ENCODE measurements at regions not wholly inside any gene's neighbourhood (a gene's known extent, or its start where the extent isn't known, plus 50 kb on each side); places are given as distances from the start of the nearest gene placed in this dataset.

DNA sequence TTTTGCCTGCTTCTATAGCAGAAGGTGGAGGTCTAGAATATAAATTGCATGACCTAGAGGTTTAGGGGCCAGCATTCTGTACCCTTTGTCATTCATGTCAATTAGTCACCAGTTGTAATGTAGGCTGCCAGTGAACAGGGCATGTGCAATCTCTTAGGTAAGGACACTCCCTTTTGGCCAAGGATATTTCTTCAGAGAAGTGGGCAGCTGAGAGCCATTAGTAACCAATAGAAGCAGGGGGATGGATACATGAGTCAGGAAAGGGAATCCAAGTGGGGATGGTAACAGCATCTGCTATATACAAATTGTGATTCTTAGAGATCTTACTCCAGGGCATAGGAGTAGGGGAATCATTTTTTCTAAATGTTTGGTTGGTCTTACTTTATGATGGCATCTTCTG is 494.2 kb upstream of the JAG1 start:
- H2BK120ac ChIP-seq (ENCODE audit: low read depth, low read length): no peak overlapping the region

DNA sequence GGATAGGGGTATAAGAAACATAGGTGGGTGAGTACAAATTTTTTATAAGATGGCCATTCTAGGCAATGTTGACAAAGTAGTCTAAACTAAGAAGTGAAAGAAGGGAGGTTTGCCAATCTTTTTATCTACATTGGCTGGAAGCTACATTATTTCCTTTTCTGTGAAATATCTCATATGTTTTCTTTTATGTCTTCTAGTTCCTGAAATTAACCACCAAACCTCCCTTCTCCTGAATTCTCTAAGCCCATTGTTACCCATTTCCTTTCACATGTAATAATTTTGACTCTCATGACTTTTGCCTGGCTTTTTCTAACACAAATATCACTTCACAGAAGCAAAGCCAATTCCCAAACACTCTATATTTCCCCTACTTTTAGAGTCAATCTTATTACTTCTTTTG is 496.2 kb upstream of the JAG1 start:
- Histone ChIP-seq H3K18ac (ENCODE audit: low read length) (no peak overlapping the region), H2BK12ac (ENCODE audit: low read length) (no peak overlapping the region), H4K8ac (ENCODE audit: low read depth, low read length) (no peak overlapping the region), H2AFZ (ENCODE audit: low read length) (no peak overlapping the region), H4K91ac (ENCODE audit: low read depth, low read length, poor library complexity) (no peak overlapping the region), H3K4ac (ENCODE audit: low read length) (no peak overlapping the region), H3K23ac (ENCODE audit: low read depth, low read length, poor library complexity) (no peak overlapping the region), H2AK5ac (ENCODE audit: low read depth, low read length) (no peak overlapping the region), H3K9ac (ENCODE audit: low read depth, low read length, poor library complexity) (no peak overlapping the region), H3K9me3 (replicated peaks in 1 of 2; ENCODE audit: control insufficient read depth in 2 of 2, insufficient read depth in 1 of 2, low read depth in 1 of 2, low read length in 2 of 2) (no peaks in the 10 kb centered on the region), H3K36me3 (replicated peaks in 1 of 2; ENCODE audit: control insufficient read depth in 2 of 2, insufficient read depth in 2 of 2, low read length in 2 of 2) (no peaks in the 10 kb centered on the region), H3K27ac (replicated peaks; ENCODE audit: low read length) (no peak overlapping the region), H2BK5ac (ENCODE audit: low read length) (no peak overlapping the region), H3K4me2 (ENCODE audit: insufficient read depth, low read length, poor library complexity, severe bottlenecking) (no peak overlapping the region), H3K4me3 (ENCODE audit: low read length in 2 of 2) (no peak overlapping the region), H3K79me1 (ENCODE audit: low read depth, low read length) (no peaks in the 10 kb centered on the region), H3K27me3 (ENCODE audit: control insufficient read depth in 3 of 3, insufficient read depth in 3 of 3, low read depth in 1 of 3, low read length in 3 of 3) (no peaks in the 10 kb centered on the region), H3K14ac (ENCODE audit: low read length) (no peak overlapping the region), H2BK120ac (ENCODE audit: low read depth, low read length) (no peak overlapping the region), H2BK15ac (ENCODE audit: low read length) (no peak overlapping the region), H3K4me1 (ENCODE audit: control insufficient read depth in 2 of 2, insufficient read depth in 1 of 2, low read depth in 1 of 2, low read length in 2 of 2) (no peaks in the 10 kb centered on the region)
- DNase-seq (ENCODE audit: low spot score): no peak

More for the DNA sequence above, 494.2 kb upstream of the JAG1 start:
- Histone ChIP-seq H3K79me1 (ENCODE audit: low read depth, low read length) (no peaks in the 10 kb centered on the region), H2AK5ac (ENCODE audit: low read depth, low read length) (no peak overlapping the region), H2BK15ac (ENCODE audit: low read length) (no peak overlapping the region), H3K36me3 (replicated peaks in 1 of 2; ENCODE audit: control insufficient read depth in 2 of 2, insufficient read depth in 2 of 2, low read length in 2 of 2) (no peaks in the 10 kb centered on the region), H3K23ac (ENCODE audit: low read depth, low read length, poor library complexity) (no peak overlapping the region), H2AFZ (ENCODE audit: low read length) (no peak overlapping the region), H4K91ac (ENCODE audit: low read depth, low read length, poor library complexity) (no peak overlapping the region), H3K9me3 (replicated peaks in 1 of 2; ENCODE audit: control insufficient read depth in 2 of 2, insufficient read depth in 1 of 2, low read depth in 1 of 2, low read length in 2 of 2) (no peaks in the 10 kb centered on the region), H2BK5ac (ENCODE audit: low read length) (no peak overlapping the region), H3K4me1 (ENCODE audit: control insufficient read depth in 2 of 2, insufficient read depth in 1 of 2, low read depth in 1 of 2, low read length in 2 of 2) (no peaks in the 10 kb centered on the region), H3K18ac (ENCODE audit: low read length) (no peak overlapping the region), H3K27me3 (ENCODE audit: control insufficient read depth in 3 of 3, insufficient read depth in 3 of 3, low read depth in 1 of 3, low read length in 3 of 3) (no peaks in the 10 kb centered on the region), H3K4me2 (ENCODE audit: insufficient read depth, low read length, poor library complexity, severe bottlenecking) (no peak overlapping the region), H3K9ac (ENCODE audit: low read depth, low read length, poor library complexity) (no peak overlapping the region), H3K27ac (replicated peaks; ENCODE audit: low read length) (no peak overlapping the region), H4K8ac (ENCODE audit: low read depth, low read length) (no peak overlapping the region), H2BK12ac (ENCODE audit: low read length) (no peak overlapping the region), H3K14ac (ENCODE audit: low read length) (no peak overlapping the region), H3K4me3 (ENCODE audit: low read length in 2 of 2) (no peak overlapping the region), H3K4ac (ENCODE audit: low read length) (no peak overlapping the region)
- DNase-seq (ENCODE audit: low spot score): no peak

DNA sequence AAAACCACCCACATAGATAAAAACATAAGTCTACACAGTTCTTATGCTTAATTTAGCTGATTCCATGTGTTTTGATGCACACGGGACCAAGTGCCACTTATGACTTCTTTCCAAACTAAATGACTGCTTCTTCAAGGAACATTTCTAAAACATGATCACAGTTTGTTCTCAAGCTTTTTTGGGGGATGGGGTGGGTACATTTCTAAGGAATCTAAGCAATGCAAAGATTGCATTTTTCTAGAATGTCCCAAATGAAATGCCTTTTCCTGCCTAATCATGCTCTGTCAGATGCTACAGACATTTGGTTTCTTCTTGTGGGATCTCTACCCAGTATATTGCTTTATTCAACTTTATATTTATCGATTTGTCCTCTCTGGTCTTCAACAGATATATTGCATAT is 496.8 kb upstream of the JAG1 start:
- Histone ChIP-seq H2BK120ac (ENCODE audit: low read depth, low read length) (no peak overlapping the region), H4K8ac (ENCODE audit: low read depth, low read length) (no peak overlapping the region), H2BK15ac (ENCODE audit: low read length) (no peak overlapping the region), H4K91ac (ENCODE audit: low read depth, low read length, poor library complexity) (no peak overlapping the region), H3K23ac (ENCODE audit: low read depth, low read length, poor library complexity) (no peak overlapping the region), H3K27me3 (ENCODE audit: control insufficient read depth in 3 of 3, insufficient read depth in 3 of 3, low read depth in 1 of 3, low read length in 3 of 3) (no peaks in the 10 kb centered on the region), H3K9me3 (replicated peaks in 1 of 2; ENCODE audit: control insufficient read depth in 2 of 2, insufficient read depth in 1 of 2, low read depth in 1 of 2, low read length in 2 of 2) (no peaks in the 10 kb centered on the region), H3K9ac (ENCODE audit: low read depth, low read length, poor library complexity) (no peak overlapping the region), H2BK5ac (ENCODE audit: low read length) (no peak overlapping the region), H3K79me1 (ENCODE audit: low read depth, low read length) (no peaks in the 10 kb centered on the region), H3K4me2 (ENCODE audit: insufficient read depth, low read length, poor library complexity, severe bottlenecking) (no peak overlapping the region), H3K4ac (ENCODE audit: low read length) (no peak overlapping the region), H3K36me3 (replicated peaks in 1 of 2; ENCODE audit: control insufficient read depth in 2 of 2, insufficient read depth in 2 of 2, low read length in 2 of 2) (no peaks in the 10 kb centered on the region), H3K18ac (ENCODE audit: low read length) (no peak overlapping the region), H3K4me3 (ENCODE audit: low read length in 2 of 2) (no peak overlapping the region), H3K14ac (ENCODE audit: low read length) (no peak overlapping the region), H3K27ac (replicated peaks; ENCODE audit: low read length) (no peak overlapping the region), H2AK5ac (ENCODE audit: low read depth, low read length) (no peak overlapping the region), H2AFZ (ENCODE audit: low read length) (no peak overlapping the region), H3K4me1 (ENCODE audit: control insufficient read depth in 2 of 2, insufficient read depth in 1 of 2, low read depth in 1 of 2, low read length in 2 of 2) (no peaks in the 10 kb centered on the region), H2BK12ac (ENCODE audit: low read length) (no peak overlapping the region)
- no CpG with 5 or more reads among the region's 2 CpGs for WGBS, 2 donors (ENCODE audit: extremely low coverage in 2 of 2, insufficient read length in 2 of 2, insufficient replicate concordance in 1 of 2)
- DNase-seq (ENCODE audit: low spot score): no peak

DNA sequence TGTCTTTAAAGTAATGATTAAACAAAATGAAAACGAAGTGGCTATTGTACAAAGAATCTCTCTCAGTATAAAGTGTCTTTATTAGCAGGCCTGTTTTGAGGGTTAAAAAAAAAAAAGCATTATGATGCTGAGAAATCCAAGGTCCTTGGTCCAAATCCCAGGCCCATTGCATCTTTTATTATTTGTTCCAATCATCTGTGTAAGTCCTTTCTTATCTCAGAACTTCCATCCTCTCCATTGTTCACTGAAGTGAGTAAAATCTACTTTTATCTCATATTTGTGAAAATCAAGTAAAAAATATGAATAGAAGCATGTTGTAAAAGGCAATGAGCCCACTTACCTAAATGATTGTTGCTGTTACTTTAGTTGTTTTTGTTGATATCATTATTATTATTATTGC is 499.1 kb upstream of the JAG1 start:
- no peaks in the 10 kb centered on the region for H3K9me3 ChIP-seq (replicated peaks in 1 of 2; ENCODE audit: control insufficient read depth in 2 of 2, insufficient read depth in 1 of 2, low read depth in 1 of 2, low read length in 2 of 2)
- no peak overlapping the region for H4K91ac ChIP-seq (ENCODE audit: low read depth, low read length, poor library complexity)
- H4K8ac ChIP-seq (ENCODE audit: low read depth, low read length): no peak overlapping the region
- no peak overlapping the region for H3K9ac ChIP-seq (ENCODE audit: low read depth, low read length, poor library complexity)
- DNase-seq (ENCODE audit: low spot score): no peak
- H3K23ac ChIP-seq (ENCODE audit: low read depth, low read length, poor library complexity): no peak overlapping the region
- no peak overlapping the region for H2BK12ac ChIP-seq (ENCODE audit: low read length)
- no peaks in the 10 kb centered on the region for H3K79me1 ChIP-seq (ENCODE audit: low read depth, low read length)
- no peaks in the 10 kb centered on the region for H3K36me3 ChIP-seq (replicated peaks in 1 of 2; ENCODE audit: control insufficient read depth in 2 of 2, insufficient read depth in 2 of 2, low read length in 2 of 2)
- no peak overlapping the region for H3K14ac ChIP-seq (ENCODE audit: low read length)
- peaks cover 0 to 1% of the 10 kb centered on the region in 2 donors for H3K4me1 ChIP-seq (ENCODE audit: control insufficient read depth in 2 of 2, insufficient read depth in 1 of 2, low read depth in 1 of 2, low read length in 2 of 2)
- H3K4ac ChIP-seq (ENCODE audit: low read length): no peak overlapping the region
- H3K4me3 ChIP-seq (ENCODE audit: low read length in 2 of 2): no peak overlapping the region
- no peak overlapping the region for H3K4me2 ChIP-seq (ENCODE audit: insufficient read depth, low read length, poor library complexity, severe bottlenecking)
- H3K27ac ChIP-seq (replicated peaks; ENCODE audit: low read length): no peak overlapping the region
- H2BK5ac ChIP-seq (ENCODE audit: low read length): no peak overlapping the region
- no CpG with 5 or more reads among the region's 1 CpG for whole genome bisulfite sequencing, 2 donors (ENCODE audit: extremely low coverage in 2 of 2, insufficient read length in 2 of 2, insufficient replicate concordance in 1 of 2)
- H2BK120ac ChIP-seq (ENCODE audit: low read depth, low read length): no peak overlapping the region
- no peak overlapping the region for H3K18ac ChIP-seq (ENCODE audit: low read length)
- H2BK15ac ChIP-seq (ENCODE audit: low read length): no peak overlapping the region
- no peaks in the 10 kb centered on the region for H3K27me3 ChIP-seq (ENCODE audit: control insufficient read depth in 3 of 3, insufficient read depth in 3 of 3, low read depth in 1 of 3, low read length in 3 of 3)
- H2AK5ac ChIP-seq (ENCODE audit: low read depth, low read length): no peak overlapping the region
- H2AFZ ChIP-seq (ENCODE audit: low read length): no peak overlapping the region

Data from neuronal stem cell (in vitro differentiated cells).